ENCODE measurements at regions not wholly inside any gene's neighbourhood (a gene's known extent, or its start where the extent isn't known, plus 50 kb on each side); places are given as distances from the start of the nearest gene placed in this dataset.

GRCh38 chr20:58102744-58103516 lies 125.5 kb downstream of the ANKRD60 start:
- ATAC-seq (ENCODE audit: low read depth) (peak; percentile 79), DNase-seq (ENCODE audit: low spot score) (peak; percentile 90)
- H3K4me1 ChIP-seq (ENCODE audit: insufficient read depth, poor library complexity, severe bottlenecking): peaks cover 15% of the 10 kb centered on the region
- no peak overlapping the region for H3K4me3 ChIP-seq (ENCODE audit: severe bottlenecking)
- H3K27ac ChIP-seq (ENCODE audit: poor library complexity, severe bottlenecking): peak overlapping the region; percentile 40
- H3K36me3 ChIP-seq (ENCODE audit: low read depth): no peaks in the 10 kb centered on the region
- TF ChIP-seq CTCF (IDR thresholded peaks at IDR 0.05; ENCODE audit: poor library complexity, severe bottlenecking): no peak
- no peaks in the 10 kb centered on the region for H3K9me3 ChIP-seq (ENCODE audit: severe bottlenecking)
- H3K27me3 ChIP-seq (ENCODE audit: insufficient read depth, poor library complexity, severe bottlenecking): no peaks in the 10 kb centered on the region

GRCh38 chr20:58102261-58102660 lies 126.2 kb downstream of the ANKRD60 start:
- peak; percentile 65 for ATAC-seq (ENCODE audit: low read depth)
- H3K4me1 ChIP-seq (ENCODE audit: insufficient read depth, poor library complexity, severe bottlenecking): peaks cover 15% of the 10 kb centered on the region
- H3K27ac ChIP-seq (ENCODE audit: poor library complexity, severe bottlenecking): peak overlapping the region; percentile 40

GRCh38 chr20:58100731-58101356 lies 127.6 kb downstream of the ANKRD60 start:
- Histone ChIP-seq H3K4me3 (ENCODE audit: severe bottlenecking) (no peak overlapping the region), H3K27me3 (ENCODE audit: insufficient read depth, poor library complexity, severe bottlenecking) (no peaks in the 10 kb centered on the region), H3K27ac (ENCODE audit: poor library complexity, severe bottlenecking) (no peak overlapping the region), H3K4me1 (ENCODE audit: insufficient read depth, poor library complexity, severe bottlenecking) (peaks cover 15% of the 10 kb centered on the region), H3K9me3 (ENCODE audit: severe bottlenecking) (no peaks in the 10 kb centered on the region), H3K36me3 (ENCODE audit: low read depth) (no peaks in the 10 kb centered on the region)
- no peak for TF ChIP-seq CTCF (IDR thresholded peaks at IDR 0.05; ENCODE audit: poor library complexity, severe bottlenecking)
- no peak for ATAC-seq (ENCODE audit: low read depth)
- no peak for DNase-seq (ENCODE audit: low spot score)

More at GRCh38 chr20:58102261-58102660, 126.2 kb downstream of the ANKRD60 start:
- no peak for TF ChIP-seq CTCF (IDR thresholded peaks at IDR 0.05; ENCODE audit: poor library complexity, severe bottlenecking)
- Histone ChIP-seq H3K36me3 (ENCODE audit: low read depth) (no peaks in the 10 kb centered on the region), H3K9me3 (ENCODE audit: severe bottlenecking) (no peaks in the 10 kb centered on the region), H3K4me3 (ENCODE audit: severe bottlenecking) (no peak overlapping the region), H3K27me3 (ENCODE audit: insufficient read depth, poor library complexity, severe bottlenecking) (no peaks in the 10 kb centered on the region)
- peak; percentile 73 for DNase-seq (ENCODE audit: low spot score)

GRCh38 chr20:58099956-58100730 lies 128.3 kb downstream of the ANKRD60 start:
- Histone ChIP-seq H3K27ac (ENCODE audit: poor library complexity, severe bottlenecking) (no peak overlapping the region), H3K27me3 (ENCODE audit: insufficient read depth, poor library complexity, severe bottlenecking) (no peaks in the 10 kb centered on the region), H3K36me3 (ENCODE audit: low read depth) (no peaks in the 10 kb centered on the region), H3K4me1 (ENCODE audit: insufficient read depth, poor library complexity, severe bottlenecking) (peaks cover 15% of the 10 kb centered on the region), H3K9me3 (ENCODE audit: severe bottlenecking) (no peaks in the 10 kb centered on the region), H3K4me3 (ENCODE audit: severe bottlenecking) (no peak overlapping the region)
- DNase-seq (ENCODE audit: low spot score) (peak; percentile 79), ATAC-seq (ENCODE audit: low read depth) (no peak)
- TF ChIP-seq CTCF (IDR thresholded peaks at IDR 0.05; ENCODE audit: poor library complexity, severe bottlenecking): no peak

Measured in RWPE2 (cell line).